ENCODE measurements at regions not wholly inside any gene's neighbourhood (a gene's known extent, or its start where the extent isn't known, plus 50 kb on each side); places are given as distances from the start of the nearest gene placed in this dataset.

GRCh38 chr19:27767234-27767633, 1445.7 kb downstream of the UQCRFS1 start:
- TF ChIP-seq CTCF (conservative IDR thresholded peaks at IDR 0.05) (no peak), EZH2 (IDR thresholded peaks at IDR 0.05; ENCODE audit: low read depth) (no peak)

Data from PC-9 (cell line).